ENCODE measurements at regions not wholly inside any gene's neighbourhood (a gene's known extent, or its start where the extent isn't known, plus 50 kb on each side); places are given as distances from the start of the nearest gene placed in this dataset.
"Not testable (repeated sequence)": the region's sequence is repeated elsewhere in the genome, so short reads cannot be mapped to it uniquely, and the experiment has no call there.

DNA sequence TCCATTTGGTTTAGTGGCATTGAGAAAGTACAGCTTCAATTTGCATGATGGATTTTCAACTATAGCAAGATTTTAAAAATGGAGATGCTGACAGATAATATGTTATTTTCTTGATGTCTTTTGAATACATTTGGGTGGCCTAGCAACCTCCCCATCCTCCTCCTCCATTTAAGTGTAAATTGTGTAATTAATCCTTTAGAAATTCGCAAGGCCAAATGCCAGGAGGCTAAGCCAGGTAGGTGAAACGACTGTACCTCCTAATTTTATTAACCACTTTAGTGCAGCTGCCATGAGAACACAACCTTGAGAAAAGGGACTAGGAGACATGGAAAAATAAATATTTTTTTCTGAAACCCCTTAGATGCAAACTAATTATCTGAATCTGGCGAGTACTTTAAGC, 248.8 kb downstream of the MRPS30 start:
- no peak for DNase-seq (ENCODE audit: low spot score)

GRCh38 chr5:45060724-45061123, 252.0 kb downstream of the MRPS30 start:
- peak; percentile 30 for DNase-seq (ENCODE audit: low spot score)

GRCh38 chr5:45062044-45062443, 253.3 kb downstream of the MRPS30 start:
- DNase-seq (ENCODE audit: low spot score) = no peak

DNA sequence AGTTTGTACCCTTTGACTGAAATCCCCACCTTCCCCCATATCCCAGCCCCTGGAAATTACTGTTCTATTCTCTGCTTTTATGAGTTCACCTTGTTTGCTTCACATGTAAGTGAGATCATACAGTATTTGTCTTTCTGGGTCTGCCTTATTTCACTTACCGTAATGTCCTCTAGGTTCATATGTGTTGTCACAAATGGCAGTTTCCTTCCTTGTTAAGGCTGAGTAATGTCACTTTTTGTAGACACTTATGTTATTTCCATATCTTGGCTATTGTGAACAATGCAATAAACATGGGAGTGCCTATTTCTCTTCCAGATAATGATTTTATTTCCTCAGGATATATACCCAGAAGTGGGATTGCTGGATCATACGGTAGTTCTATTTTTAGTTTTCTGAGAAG, 272.3 kb downstream of the MRPS30 start:
- no peak for DNase-seq (ENCODE audit: low spot score)

- no peak for DNase-seq (ENCODE audit: low spot score)
Observed at GRCh38 chr5:45089870-45090269, 281.1 kb downstream of the MRPS30 start.

GRCh38 chr5:45093377-45093776, 284.6 kb downstream of the MRPS30 start:
- DNase-seq (ENCODE audit: low spot score) = no peak

- no peak for DNase-seq (ENCODE audit: low spot score)
Observed at GRCh38 chr5:45094876-45095440, 286.2 kb downstream of the MRPS30 start.

DNA sequence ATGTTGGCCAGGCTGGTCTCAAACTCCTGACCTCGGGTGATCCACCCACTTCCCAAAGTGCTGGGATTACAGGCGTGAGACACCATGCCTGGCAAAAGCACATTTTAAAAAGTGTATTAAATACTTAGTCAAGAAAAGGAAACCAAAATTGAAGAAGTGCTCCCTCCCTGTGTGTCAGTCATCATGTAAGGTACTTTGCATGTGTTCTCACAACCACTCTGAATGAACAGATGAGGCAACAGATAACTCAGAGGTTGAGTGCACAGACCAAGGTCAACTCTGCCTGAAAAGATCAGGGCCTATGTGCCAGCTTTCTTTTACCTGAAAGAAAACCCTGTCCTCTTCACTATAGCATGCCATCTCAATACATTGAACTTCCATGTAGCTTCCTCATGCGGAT, 289.7 kb downstream of the MRPS30 start:
- DNase-seq (ENCODE audit: low spot score) = no peak

DNA sequence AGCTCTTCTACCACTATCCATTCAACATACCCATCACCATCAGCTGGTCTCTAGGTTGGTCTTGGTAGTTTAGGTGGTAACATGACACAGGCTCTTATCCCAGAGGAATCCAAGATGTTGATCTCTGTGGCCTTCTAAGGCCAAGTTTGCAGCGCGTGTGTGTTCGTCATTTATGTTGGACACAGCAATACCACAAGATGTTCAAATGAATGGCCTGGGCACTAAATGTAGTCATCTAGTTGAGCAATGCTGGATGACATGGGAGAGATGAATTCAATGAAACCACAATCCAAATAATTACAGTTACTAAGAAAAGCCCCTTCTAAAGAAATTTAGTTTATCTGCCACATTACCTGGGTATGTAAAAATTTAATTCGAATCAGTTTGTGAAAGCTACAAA, 292.4 kb downstream of the MRPS30 start:
- DNase-seq (ENCODE audit: low spot score) = no peak

DNA sequence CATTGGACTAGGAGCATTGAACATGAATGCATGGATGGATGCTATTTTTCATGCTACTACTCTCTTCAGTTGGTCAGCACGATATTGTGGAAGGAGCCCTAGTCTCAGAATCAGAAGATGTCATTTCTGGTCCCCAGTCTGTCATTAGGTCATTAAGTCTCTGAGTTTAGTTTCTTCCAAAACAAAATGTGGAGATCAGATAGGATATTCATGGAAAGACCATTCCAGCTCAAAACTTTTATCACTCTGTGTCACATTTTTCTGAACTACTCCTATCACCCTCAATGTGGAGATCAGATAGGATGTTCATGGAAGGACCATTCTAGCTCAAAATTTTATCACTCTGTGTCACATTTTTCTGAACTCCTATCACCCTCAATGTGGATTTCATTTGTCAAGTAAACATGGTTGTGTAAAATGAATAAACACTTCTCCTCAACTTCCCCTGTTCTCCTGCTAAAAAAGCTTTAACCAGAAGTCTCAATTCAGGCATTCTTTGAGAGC, 296.8 kb downstream of the MRPS30 start:
- DNase-seq (ENCODE audit: low spot score) = no peak

DNA sequence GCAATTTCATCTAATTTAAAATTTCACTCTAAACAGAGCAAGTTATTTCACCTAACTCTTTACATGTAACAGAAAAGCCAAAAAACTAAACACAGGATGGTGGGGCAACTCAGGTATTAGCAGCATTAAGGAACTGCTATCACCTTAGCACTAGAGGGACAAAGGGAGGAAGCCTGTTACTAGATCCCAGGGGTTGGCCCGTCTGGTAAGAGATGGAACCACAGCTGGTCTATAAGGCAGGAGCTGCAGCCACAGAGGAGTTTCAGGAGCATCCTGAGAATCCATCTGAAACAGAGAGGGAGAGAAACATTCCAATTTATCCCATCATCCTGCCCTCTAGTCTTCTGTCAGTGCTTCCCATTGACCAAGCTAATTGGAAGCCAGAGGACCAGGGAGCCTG, 300.3 kb downstream of the MRPS30 start:
- no peak for DNase-seq (ENCODE audit: low spot score)

- DNase-seq (ENCODE audit: low spot score) = no peak
Observed at GRCh38 chr5:45109636-45110035, 300.9 kb downstream of the MRPS30 start.

DNA sequence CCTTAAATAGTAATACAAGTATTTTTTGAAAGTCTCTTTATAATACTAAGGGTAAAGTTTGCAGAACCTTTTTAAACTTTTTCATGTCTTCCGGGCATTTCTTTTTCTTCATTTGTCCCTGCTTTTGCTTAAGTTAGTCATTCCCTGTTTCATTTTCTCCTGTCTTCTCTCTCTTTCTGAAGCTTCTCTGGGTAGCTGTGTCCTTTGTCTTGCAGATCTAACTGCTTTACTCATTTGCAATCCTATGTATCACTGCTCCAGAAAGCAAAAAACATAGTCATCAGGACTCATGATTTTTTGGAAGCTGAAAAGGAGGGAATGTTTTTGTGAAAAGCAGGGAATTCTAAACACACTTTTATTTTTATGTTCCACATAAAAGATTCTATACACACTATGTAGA, 301.7 kb downstream of the MRPS30 start:
- DNase-seq (ENCODE audit: low spot score) = no peak

GRCh38 chr5:45113726-45114125, 305.0 kb downstream of the MRPS30 start:
- peak; percentile 91 for DNase-seq (ENCODE audit: low spot score)

GRCh38 chr5:45132972-45133371, 324.2 kb downstream of the MRPS30 start:
- no peak for DNase-seq (ENCODE audit: low spot score)

- DNase-seq (ENCODE audit: low spot score) = no peak
Observed at GRCh38 chr5:45162974-45163373, 354.2 kb downstream of the MRPS30 start.

DNA sequence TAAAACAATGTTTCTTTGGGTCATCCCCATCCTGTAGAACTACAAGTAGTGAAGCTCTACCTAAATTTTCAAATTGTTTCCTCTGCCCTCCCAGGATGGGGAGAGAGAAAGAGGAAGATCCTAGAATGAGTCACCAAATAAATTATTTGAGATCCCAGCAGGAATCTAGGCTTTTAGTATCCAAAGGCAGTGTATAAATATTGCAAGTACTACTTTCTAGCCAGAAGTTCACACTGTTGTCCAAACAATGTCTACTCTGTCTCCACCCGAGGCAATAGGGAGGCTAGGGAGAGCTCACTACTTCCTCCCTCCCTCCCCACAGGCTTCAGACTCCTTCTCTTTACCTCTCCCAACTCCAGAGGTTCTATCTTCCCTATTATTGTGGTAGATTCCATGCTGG, 362.8 kb downstream of the MRPS30 start:
- DNase-seq (ENCODE audit: low spot score) = no peak

- DNase-seq (ENCODE audit: low spot score) = not testable (repeated sequence)
Observed at GRCh38 chr5:45172634-45173033, 363.9 kb downstream of the MRPS30 start.

GRCh38 chr5:45179686-45180085, 370.9 kb downstream of the MRPS30 start:
- no peak for DNase-seq (ENCODE audit: low spot score)

- no peak for DNase-seq (ENCODE audit: low spot score)
Observed at GRCh38 chr5:45189042-45189441, 380.3 kb downstream of the MRPS30 start.

DNA sequence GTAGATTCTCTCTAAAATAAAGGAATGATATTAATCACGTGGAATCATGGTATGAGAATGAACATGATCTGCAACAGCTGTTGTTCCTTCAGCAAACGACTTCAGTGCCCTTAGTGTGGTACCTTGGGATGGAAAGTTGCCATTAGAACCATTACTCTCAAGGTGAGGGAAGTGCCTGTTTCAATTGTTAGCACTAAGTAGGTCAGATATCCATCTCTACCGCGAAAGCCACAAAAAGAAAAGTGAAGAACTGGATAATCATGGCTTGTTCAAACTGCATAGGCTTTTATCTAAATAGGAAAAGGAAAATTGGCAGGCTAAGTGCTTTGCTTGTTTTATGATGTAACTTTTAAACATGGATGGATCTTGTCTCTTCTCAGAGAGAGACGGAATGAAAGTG, 380.7 kb downstream of the MRPS30 start:
- no peak for DNase-seq (ENCODE audit: low spot score)

- DNase-seq (ENCODE audit: low spot score) = no peak
Observed at GRCh38 chr5:45195026-45195425, 386.3 kb downstream of the MRPS30 start.

Data from kidney tubule cell (primary cell).